ENCODE measurements at regions not wholly inside any gene's neighbourhood (a gene's known extent, or its start where the extent isn't known, plus 50 kb on each side); places are given as distances from the start of the nearest gene placed in this dataset.

DNA sequence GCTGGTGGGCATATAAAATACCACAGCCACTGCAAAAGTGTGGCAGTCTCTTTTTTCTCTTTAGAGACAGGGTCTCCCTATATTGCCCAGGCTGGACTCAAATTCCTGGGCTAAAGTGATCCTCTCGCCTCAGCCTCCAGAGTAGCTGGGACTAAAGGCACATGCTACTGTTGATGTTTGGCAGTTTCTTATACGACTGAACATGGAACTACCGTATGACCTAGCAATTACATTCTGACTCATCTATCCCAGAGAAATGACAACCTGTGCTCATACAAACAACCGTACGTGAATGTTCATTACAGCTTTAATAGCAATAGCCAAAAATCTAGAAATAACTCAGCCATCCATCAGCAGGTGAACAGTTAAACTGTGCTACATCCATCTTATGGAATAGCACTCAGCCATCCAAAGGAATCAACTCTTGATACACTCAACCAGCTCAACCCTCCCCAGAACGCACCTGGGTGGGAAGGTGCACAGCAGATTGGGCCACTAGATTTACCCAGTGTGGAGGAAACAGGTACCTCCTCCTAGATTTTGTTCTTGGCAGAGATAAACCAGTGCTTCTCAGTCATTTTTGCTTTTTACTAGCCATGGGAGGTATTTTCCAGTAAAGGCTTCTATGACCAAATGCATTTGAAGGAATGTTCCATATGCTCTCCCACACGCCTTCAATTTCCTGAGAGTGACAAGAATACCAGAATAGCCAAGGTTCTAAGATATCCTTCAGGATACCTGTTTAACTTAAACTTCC, 130.5 kb downstream of the MED15 start:
- DNase-seq (ENCODE audit: low read depth): no peak

- DNase-seq (ENCODE audit: low read depth): no peak
Observed at GRCh38 chr22:20638507-20638870, 131.1 kb downstream of the MED15 start.

DNA sequence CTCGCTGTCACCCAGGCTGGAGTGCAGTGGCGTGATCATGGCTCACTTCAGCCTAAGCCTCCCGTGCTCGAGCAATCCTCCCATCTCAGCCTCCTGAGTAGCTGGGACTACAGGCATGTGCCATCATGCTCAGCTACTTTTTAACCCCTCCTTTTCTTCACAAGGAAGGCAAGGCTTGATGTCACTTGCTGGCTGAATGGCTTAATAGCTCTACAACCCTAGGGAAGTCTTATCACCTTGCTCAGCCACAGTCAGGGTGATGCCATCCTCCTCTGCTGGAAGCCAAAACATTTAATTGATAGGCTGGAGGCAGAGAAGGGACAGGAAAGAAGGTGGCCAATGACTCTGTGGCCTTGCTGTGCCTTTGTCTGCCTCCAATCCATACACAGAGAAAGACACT, 131.9 kb downstream of the MED15 start:
- no peak for DNase-seq (ENCODE audit: low read depth)

GRCh38 chr22:20639750-20640149, 132.3 kb downstream of the MED15 start:
- no peak for DNase-seq (ENCODE audit: low read depth)

- no peak for DNase-seq (ENCODE audit: low read depth)
Observed at GRCh38 chr22:20641198-20641892, 132.6 kb upstream of the SERPIND1 start.

GRCh38 chr22:20641919-20642579, 131.9 kb upstream of the SERPIND1 start:
- no peak for DNase-seq (ENCODE audit: low read depth)

DNA sequence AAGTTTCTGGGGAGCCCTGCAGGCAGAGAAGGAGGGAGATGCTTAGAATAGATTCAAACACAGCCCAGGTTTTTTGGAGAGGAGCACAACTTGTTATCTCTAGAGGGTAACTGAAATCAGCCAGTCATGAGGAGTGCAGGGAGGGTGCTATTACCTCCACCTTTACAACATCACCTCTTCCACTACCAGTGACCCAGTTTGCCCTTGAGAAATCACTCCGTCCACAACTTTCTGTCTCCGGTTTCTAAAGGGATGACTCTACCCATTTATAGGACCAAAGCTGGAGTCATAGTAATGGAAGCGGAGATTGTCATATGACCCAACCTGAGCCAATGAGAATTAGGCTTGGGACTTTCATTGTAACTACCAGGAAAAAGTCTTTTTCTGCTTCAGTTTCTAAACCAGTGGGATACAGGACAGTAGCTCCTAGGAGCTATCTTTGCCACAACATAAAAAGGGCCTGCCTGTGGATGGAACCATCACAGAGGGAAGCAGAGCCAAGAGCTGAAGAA, 131.2 kb upstream of the SERPIND1 start:
- DNase-seq (ENCODE audit: low read depth): no peak

GRCh38 chr22:20644071-20644642, 129.8 kb upstream of the SERPIND1 start:
- no peak for DNase-seq (ENCODE audit: low read depth)

- no peak for DNase-seq (ENCODE audit: low read depth)
Observed at GRCh38 chr22:20645954-20646353, 128.0 kb upstream of the SERPIND1 start.

- no peak for DNase-seq (ENCODE audit: low read depth)
Observed at GRCh38 chr22:20646415-20646814, 127.5 kb upstream of the SERPIND1 start.

- no peak for DNase-seq (ENCODE audit: low read depth)
Observed at GRCh38 chr22:20646906-20647305, 127.0 kb upstream of the SERPIND1 start.

GRCh38 chr22:20647586-20648305, 126.2 kb upstream of the SERPIND1 start:
- DNase-seq (ENCODE audit: low read depth): no peak

GRCh38 chr22:20648306-20648903, 125.5 kb upstream of the SERPIND1 start:
- DNase-seq (ENCODE audit: low read depth): peak; percentile 6

DNA sequence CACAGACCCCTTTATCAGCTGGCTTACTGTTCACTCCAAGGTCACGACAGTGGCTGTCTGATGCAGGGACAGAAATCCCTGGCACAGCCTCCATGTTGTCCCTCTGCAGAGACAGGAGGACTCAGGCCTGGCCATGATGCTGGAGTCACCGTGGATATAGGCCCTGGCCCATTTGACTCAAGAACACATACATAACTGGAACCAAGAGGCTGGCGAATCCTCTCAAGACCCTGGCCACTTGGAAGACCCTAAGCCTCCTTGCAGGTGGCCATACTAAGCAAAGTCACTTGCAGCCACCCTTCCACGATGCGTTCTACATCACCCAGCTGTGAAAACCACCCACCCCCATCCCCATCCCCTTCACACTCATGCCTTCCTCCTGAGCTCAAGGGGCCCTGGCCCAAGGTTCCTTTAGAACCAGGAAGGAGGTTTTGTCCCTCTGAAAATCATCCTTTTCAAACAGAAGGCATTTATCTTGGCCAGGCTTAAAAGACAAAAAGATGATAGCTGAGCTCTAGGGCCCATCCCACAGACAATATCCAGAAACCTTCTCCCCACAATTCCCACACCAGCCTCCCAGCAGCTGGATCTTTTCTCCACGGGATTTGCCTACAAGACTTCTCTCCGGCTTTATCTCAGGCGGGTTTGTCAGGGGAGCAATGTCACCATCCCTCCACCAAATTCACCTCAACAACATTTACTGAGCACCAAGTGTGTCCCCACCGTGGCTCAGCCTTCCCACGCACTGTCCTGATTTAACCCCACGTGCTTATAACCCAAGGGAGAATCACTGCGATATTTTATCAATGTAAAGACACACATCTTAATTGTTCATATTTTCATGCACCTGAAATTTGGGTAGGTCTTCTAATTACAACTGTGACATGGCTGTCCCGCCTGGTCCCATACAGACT, 123.4 kb upstream of the SERPIND1 start:
- no peak for DNase-seq (ENCODE audit: low read depth)

DNA sequence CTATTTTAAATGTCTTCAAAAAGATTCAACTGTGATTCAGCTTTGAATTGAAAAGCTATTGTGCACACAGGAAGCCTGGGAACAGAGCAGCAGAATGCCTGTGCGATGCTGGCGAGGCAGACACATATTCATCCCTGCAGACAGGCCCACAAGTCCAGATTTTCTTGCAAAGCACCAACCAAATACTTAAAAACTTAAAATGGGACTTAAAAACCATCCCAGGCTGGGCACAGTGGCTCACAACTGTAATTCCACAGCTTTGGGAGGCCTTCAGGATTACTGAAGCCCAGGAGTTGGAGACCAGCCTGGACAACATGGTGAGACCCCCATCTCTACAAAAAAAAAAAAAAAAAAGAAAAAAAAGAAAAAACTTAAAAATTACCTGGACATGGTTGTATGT, 122.6 kb upstream of the SERPIND1 start:
- DNase-seq (ENCODE audit: low read depth): no peak

GRCh38 chr22:20652130-20652529, 121.8 kb upstream of the SERPIND1 start:
- no peak for DNase-seq (ENCODE audit: low read depth)

DNA sequence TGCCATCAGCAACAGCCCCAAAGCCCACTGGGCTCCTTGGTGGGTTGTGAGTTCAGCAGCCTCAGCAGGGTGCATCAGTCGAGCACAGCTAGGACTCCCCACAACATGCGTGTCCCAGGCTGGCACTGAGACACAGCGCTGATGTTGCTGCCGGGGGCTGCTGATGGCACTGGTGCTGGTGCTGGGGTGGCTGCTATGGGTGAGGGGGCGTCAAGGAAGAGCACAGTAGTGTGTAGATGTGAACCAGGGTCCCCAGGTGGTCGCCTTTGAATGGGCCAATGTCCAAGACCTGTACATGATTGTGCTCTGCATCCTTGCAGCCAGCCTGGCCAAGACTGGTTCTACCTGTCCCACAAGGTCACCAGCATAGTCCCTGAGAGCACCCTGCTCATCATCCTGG, 121.3 kb upstream of the SERPIND1 start:
- no peak for DNase-seq (ENCODE audit: low read depth)

DNA sequence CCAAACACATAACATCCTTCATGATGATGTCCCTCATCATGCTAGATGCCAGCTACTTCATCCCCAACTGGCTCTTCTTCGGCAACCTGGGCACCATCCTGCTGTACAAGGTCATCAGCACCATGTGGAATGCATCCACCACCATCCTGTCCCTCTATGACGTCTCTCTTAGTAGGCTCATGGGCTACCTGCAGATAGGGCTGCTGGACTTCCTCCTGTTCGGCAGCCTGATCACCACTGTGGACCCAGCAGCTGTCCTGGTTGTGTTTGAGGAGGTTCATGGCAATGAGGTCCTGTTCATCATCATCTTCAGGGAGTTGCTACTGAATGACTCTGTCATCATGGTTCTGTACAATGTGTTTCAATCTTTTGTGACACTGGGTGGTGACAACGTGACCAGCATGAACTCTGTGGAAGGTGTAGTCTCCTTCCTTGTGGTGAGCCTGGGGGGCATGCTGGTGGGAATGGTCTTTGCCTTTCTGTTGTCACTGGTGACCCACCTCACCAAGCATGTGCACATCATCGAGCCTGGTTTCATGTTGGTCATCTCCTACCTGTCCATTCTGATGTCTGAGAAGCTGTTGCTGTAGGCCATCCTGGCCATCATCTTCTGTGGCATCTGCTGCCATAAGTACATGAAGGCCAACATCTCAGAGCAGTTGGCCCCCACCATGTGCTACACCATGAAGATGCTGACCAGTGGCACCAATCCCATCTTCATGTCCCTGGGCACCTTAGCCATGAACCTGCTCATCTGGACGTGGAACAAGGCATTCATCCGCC, 120.7 kb upstream of the SERPIND1 start:
- DNase-seq (ENCODE audit: low read depth): no peak

DNA sequence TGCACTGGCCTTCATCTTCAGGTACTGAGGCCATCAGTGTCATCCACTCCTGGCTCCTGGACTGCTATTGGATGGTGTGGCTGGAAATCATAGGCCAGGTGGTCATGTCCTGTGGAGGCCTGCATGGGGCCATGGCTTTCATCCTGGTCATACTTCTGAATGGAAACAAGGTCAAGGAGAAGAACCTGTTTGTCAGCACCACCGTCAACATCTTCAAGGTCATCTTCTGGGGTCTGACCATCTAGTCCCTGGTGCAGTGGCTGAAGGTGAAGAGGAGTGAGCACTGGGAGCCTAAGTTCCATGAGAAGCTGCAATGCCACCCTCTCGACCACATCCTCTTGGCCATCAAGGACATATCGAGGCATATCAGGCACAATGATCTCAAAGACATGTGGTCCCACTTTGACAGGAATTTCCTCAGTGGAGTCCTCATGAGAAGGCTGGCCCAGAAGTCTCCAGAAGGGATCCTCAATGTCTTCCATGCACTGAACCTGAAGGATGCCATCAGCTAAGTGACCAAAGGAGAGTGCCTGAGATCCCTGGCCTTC, 120.0 kb upstream of the SERPIND1 start:
- DNase-seq (ENCODE audit: low read depth): no peak

Data from myocyte (in vitro differentiated cells).